HG03342 (cell line): ENCODE measurements at regions not wholly inside any gene's neighbourhood (a gene's known extent, or its start where the extent isn't known, plus 50 kb on each side); places are given as distances from the start of the nearest gene placed in this dataset.
"Not testable (repeated sequence)": the region's sequence is repeated elsewhere in the genome, so short reads cannot be mapped to it uniquely, and the experiment has no call there.

Experiments used
- ATAC-seq: cut with Tn5 transposase; IDR thresholded peaks from one replicate; pipeline ENCODE4 v1.9.1; 2021; ENCODE audit warnings: mild to moderate bottlenecking, moderate library complexity; ENCODE audit not compliant: unreplicated experiment

- no peak for ATAC-seq
Measured at GRCh38 chr13:91052876-91053275, 294.6 kb upstream of the MIR17HG start.

- no peak for ATAC-seq
Measured at GRCh38 chr13:91053318-91054065, 294.0 kb upstream of the MIR17HG start.

GRCh38 chr13:91054902-91055301 lies 292.6 kb upstream of the MIR17HG start:
- no peak for ATAC-seq

GRCh38 chr13:91056746-91057145 lies 290.7 kb upstream of the MIR17HG start:
- ATAC-seq = peak; percentile 75

GRCh38 chr13:91057507-91057906 lies 290.0 kb upstream of the MIR17HG start:
- not testable (repeated sequence) for ATAC-seq

- no peak for ATAC-seq
Measured at GRCh38 chr13:91058066-91058465, 289.4 kb upstream of the MIR17HG start.

- ATAC-seq = no peak
Measured at GRCh38 chr13:91058919-91059318, 288.6 kb upstream of the MIR17HG start.

GRCh38 chr13:91066745-91067144 lies 280.7 kb upstream of the MIR17HG start:
- ATAC-seq = no peak

- no peak for ATAC-seq
Measured at GRCh38 chr13:91072486-91072885, 275.0 kb upstream of the MIR17HG start.

- ATAC-seq = no peak
Measured at GRCh38 chr13:91074091-91074490, 273.4 kb upstream of the MIR17HG start.

GRCh38 chr13:91076830-91077229 lies 270.7 kb upstream of the MIR17HG start:
- ATAC-seq = no peak

- ATAC-seq = no peak
Measured at GRCh38 chr13:91078093-91078679, 269.3 kb upstream of the MIR17HG start.

- no peak for ATAC-seq
Measured at GRCh38 chr13:91079176-91079575, 268.3 kb upstream of the MIR17HG start.

GRCh38 chr13:91085127-91085526 lies 262.4 kb upstream of the MIR17HG start:
- ATAC-seq = no peak

- ATAC-seq = no peak
Measured at GRCh38 chr13:91086936-91087716, 260.4 kb upstream of the MIR17HG start.

- ATAC-seq = no peak
Measured at GRCh38 chr13:91097269-91097668, 250.2 kb upstream of the MIR17HG start.

GRCh38 chr13:91099877-91100276 lies 247.6 kb upstream of the MIR17HG start:
- ATAC-seq = no peak

GRCh38 chr13:91100944-91101343 lies 246.5 kb upstream of the MIR17HG start:
- ATAC-seq = no peak

GRCh38 chr13:91101381-91101780 lies 246.1 kb upstream of the MIR17HG start:
- ATAC-seq = no peak

GRCh38 chr13:91105270-91105669 lies 242.2 kb upstream of the MIR17HG start:
- no peak for ATAC-seq

GRCh38 chr13:91106565-91106964 lies 240.9 kb upstream of the MIR17HG start:
- ATAC-seq = no peak

GRCh38 chr13:91108315-91108714 lies 239.2 kb upstream of the MIR17HG start:
- ATAC-seq = no peak
